Fibroblast of the aortic adventitia (primary cell): ENCODE measurements at regions not wholly inside any gene's neighbourhood (a gene's known extent, or its start where the extent isn't known, plus 50 kb on each side); places are given as distances from the start of the nearest gene placed in this dataset.

Experiments used
- DNase-seq: peaks from one replicate; pipeline ENCODE4 v3.0.0-alpha.2; 2010; ENCODE audit warnings: low read depth
- H3K4me3 ChIP-seq: 2 replicates; pipeline ENCODE4 v1.5.1; 2011; ENCODE audit warnings: low read depth, mild to moderate bottlenecking, control low read depth, low read length, moderate library complexity
- TF ChIP-seq, protein P1 (sequence below): IDR thresholded peaks from 2 replicates; pipeline ENCODE4 v1.5.1; 2011; ENCODE audit warnings: mild to moderate bottlenecking, low read length, control low read depth, inconsistent platforms; ENCODE audit not compliant: insufficient read depth

DNA sequence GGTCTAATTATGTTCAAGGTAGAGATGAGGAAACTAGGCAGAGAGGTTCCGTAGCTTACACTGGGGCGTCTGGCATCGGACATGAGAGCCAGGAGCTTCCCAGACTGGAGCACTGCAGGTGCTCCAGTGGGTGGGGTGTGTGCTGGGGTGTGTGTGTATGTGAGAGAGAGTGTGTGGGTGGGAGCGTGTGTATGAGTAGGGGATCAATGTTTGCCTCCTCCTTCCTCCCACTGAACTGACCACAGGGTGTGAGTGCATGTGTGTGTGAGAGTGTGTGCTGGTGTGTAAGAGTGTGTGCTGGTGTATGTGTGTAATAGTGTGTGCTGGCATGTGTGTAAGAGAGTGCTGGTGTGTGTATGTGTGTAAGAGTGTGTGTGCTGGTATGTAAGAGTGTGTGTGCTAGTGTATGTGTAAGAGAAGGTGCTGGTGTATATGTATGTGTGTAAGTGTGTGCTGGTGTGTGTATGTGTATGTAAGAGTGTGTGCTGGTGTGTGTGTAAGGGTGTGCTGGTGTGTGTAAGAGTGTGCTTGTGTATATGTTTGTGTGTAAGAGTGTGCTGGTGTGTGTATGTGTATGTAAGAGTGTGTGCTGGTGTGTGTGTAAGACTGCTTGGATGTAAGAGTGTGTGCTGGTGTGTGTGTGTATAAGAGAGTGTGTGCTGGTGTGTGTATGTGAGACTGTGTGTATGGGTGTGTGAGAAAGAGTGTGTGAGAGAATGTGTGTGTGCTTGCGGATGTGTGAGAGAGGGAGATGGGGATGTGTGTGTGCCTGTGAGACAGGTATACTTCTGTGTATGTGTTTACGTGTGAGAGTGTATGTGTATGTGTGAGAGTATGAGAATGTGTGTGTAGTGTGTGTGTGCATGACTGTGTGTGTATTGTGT lies 139.9 kb downstream of the MRM1 start:
- no peak for DNase-seq
- H3K4me3 ChIP-seq = no peak overlapping the region
- TF ChIP-seq, protein P1, sequence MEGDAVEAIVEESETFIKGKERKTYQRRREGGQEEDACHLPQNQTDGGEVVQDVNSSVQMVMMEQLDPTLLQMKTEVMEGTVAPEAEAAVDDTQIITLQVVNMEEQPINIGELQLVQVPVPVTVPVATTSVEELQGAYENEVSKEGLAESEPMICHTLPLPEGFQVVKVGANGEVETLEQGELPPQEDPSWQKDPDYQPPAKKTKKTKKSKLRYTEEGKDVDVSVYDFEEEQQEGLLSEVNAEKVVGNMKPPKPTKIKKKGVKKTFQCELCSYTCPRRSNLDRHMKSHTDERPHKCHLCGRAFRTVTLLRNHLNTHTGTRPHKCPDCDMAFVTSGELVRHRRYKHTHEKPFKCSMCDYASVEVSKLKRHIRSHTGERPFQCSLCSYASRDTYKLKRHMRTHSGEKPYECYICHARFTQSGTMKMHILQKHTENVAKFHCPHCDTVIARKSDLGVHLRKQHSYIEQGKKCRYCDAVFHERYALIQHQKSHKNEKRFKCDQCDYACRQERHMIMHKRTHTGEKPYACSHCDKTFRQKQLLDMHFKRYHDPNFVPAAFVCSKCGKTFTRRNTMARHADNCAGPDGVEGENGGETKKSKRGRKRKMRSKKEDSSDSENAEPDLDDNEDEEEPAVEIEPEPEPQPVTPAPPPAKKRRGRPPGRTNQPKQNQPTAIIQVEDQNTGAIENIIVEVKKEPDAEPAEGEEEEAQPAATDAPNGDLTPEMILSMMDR = no peak

DNA sequence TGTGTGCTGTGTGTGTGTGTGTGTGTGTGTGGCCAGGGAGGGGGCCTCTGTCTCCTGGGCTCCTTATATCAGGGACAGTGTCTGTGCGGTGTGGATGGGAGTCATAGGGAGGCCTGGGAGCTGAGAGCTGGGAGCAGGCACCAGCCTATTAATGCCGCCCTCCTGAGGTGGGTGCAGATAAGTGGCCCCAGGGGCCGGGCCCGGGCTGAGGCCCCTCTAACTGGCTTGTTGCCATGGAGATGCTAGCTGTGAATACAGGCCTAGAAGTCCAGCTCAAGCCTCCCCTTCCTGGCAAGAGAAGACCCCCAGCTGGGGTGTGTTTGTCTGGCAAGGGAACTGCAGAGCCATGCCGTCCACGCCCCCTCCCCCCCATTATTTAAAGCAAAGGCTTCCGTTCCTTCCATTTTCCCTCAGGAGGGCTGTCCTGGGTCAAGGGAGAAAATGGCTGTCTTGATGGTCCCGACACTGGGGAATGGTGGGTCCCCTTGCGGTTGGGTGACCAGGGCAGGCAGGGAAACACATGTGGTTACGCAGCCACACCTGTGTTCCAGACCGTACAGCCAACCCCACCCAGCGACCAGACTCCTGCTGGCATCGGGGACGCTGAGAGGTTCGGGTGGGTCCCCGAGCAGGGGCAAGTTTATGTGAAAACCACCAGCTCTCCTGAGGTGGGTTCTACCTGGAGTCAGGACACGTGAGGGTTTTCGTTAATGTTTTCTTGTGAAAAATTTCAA lies 141.1 kb downstream of the MRM1 start:
- no peak for DNase-seq
- TF ChIP-seq, protein P1 = no peak

DNA sequence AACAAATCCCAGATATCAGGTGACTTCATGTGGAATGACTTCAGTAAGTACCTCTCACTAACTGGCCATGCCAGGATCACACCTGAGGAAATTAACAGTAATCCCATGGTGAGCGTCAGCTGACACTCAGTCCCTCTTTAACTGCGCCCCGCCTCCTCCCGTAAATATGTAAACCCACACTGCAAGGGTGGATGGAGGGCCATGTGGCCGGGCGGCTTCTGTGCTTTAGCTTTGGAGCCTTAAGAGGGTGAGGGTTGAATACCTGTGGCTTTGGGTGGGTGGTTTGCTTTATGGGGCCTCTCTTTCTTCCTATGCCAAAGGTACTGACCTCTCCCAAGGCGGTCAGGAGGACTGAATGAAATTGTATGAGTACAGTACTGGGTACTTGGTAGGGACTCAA lies 141.7 kb downstream of the MRM1 start:
- H3K4me3 ChIP-seq = no peak overlapping the region
- no peak for DNase-seq
- TF ChIP-seq, protein P1 = no peak

More for the DNA sequence above, 141.1 kb downstream of the MRM1 start:
- H3K4me3 ChIP-seq = no peak overlapping the region

DNA sequence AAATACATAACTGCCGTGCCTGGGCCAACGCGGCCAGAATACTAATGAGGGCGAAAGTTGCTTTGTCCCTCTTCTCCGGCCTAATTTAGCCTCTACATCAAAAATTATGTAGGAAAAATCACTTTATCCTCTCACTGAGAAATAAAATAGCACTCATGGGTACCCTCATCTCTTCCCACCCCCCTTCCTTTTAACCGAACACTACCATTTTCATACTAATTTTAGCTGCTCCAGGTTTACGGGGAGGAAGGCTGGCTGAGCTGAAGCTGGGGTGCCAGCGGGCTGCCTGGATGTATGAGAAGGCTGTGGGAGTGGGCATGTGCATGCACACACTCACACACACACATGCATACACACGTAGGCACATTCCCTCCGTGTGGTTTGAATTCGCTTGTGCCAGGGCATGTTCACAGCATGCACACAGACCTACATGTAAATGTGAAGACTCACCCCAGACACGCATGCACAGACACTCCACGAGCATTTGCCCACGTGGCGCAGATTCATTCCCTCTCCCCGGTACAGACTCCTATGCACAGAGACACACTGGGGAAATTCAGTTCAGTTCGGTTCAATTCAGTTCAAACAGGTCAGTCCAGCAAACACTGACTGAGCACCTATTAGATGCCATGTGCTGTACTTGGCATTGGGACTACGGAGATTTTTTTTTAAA lies 145.1 kb downstream of the MRM1 start:
- TF ChIP-seq, protein P1 = no peak
- DNase-seq = no peak
- H3K4me3 ChIP-seq = no peak overlapping the region

DNA sequence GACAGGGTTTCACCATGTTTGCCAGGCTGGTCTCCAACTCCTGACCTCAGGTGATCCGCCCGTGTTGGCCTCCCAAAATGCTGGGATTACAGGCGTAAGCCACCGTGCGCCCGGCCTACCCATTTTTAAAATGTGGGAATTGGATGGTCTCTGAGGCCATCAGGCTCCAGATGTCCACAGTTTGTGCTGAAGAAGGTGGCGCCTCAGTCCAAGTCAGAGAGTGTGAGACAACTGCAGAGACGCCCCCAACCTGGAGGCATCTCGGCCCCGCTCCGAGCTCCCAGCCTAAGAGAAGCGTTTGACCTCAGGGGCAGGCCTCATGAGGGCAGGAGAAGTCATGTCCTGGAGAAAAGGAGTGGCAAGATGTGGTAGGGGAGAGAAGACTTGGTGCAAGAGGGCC lies 146.5 kb downstream of the MRM1 start:
- TF ChIP-seq, protein P1 = no peak
- H3K4me3 ChIP-seq = no peak overlapping the region
- no peak for DNase-seq

DNA sequence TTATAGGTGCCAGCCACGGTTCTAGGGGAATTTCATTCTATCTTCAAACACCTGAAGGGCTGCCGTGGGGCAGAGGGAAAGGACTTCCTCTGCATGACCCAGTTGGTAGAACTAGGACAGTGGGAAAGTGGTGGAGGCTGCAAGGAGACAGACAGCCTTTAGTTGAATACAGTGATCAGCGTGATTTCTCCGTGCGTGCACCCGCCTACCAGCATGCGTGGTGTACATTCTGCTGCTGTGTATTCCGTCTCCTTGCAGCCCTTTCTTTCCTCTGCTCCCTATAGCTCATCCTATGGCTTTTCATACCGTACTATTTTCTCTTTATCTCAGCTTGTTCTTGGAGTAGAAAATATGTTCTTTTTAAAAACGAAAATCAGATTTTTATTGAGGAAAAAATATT lies 146.9 kb downstream of the MRM1 start:
- TF ChIP-seq, protein P1 = no peak
- no peak for DNase-seq
- H3K4me3 ChIP-seq = no peak overlapping the region
